Hepatocyte (in vitro differentiated cells): ENCODE measurements at regions not wholly inside any gene's neighbourhood (a gene's known extent, or its start where the extent isn't known, plus 50 kb on each side); places are given as distances from the start of the nearest gene placed in this dataset.

ENCODE experiments used
- DNase-seq: peaks from one replicate; pipeline ENCODE4 v3.0.0-alpha.2; 2016; ENCODE audit warnings: low spot score
- H2AFZ ChIP-seq: fragments of 200-600 bp; sonication (generic); 2 replicates; pipeline ENCODE4 v1.6.0; 2016; ENCODE audit warnings: antibody characterized with exemption, mild to moderate bottlenecking
- H3K27ac ChIP-seq: fragments of 200-600 bp; sonication (generic); 2 replicates; pipeline ENCODE4 v1.5.1; 2016; ENCODE audit warnings: mild to moderate bottlenecking
- H3K27me3 ChIP-seq: fragments of 200-600 bp; sonication (generic); 2 replicates; pipeline ENCODE4 v1.6.1; 2016
- H3K36me3 ChIP-seq: fragments of 200-600 bp; sonication (generic); replicated peaks from 2 replicates; pipeline ENCODE4 v1.5.1; 2016; ENCODE audit warnings: low read depth; ENCODE audit not compliant: insufficient read depth
- H3K4me1 ChIP-seq: fragments of 200-600 bp; sonication (generic); 2 replicates; pipeline ENCODE4 v1.5.1; 2016; ENCODE audit warnings: mild to moderate bottlenecking, moderate library complexity; ENCODE audit not compliant: insufficient read depth
- H3K4me2 ChIP-seq: fragments of 200-600 bp; sonication (generic); 2 replicates; pipeline ENCODE4 v1.6.0; 2016
- H3K4me3 ChIP-seq: fragments of 200-600 bp; sonication (generic); 2 replicates; pipeline ENCODE4 v1.5.1; 2016; ENCODE audit warnings: mild to moderate bottlenecking
- H3K79me2 ChIP-seq: fragments of 200-600 bp; sonication (generic); 2 replicates; pipeline ENCODE4 v1.6.0; 2017; ENCODE audit warnings: mild to moderate bottlenecking
- H3K9me2 ChIP-seq: fragments of 200-600 bp; sonication (generic); replicated peaks from 2 replicates; pipeline ENCODE4 v1.6.0; 2017; ENCODE audit warnings: mild to moderate bottlenecking; ENCODE audit not compliant: insufficient read depth
- H3K9me3 ChIP-seq: fragments of 200-600 bp; sonication (generic); 2 replicates; pipeline ENCODE4 v1.5.1; 2016; ENCODE audit warnings: low read depth, mild to moderate bottlenecking
- H4K20me1 ChIP-seq: fragments of 200-600 bp; sonication (generic); 2 replicates; pipeline ENCODE4 v1.6.0; 2016; ENCODE audit warnings: mild to moderate bottlenecking; ENCODE audit not compliant: insufficient read depth, poor library complexity, severe bottlenecking
- EZH2 ChIP-seq: fragments of 200-600 bp; sonication (generic); IDR thresholded peaks from 2 replicates; pipeline ENCODE4 v1.6.1; 2016; ENCODE audit warnings: antibody characterized with exemption, mild to moderate bottlenecking, borderline replicate concordance
- EZH2phosphoT487 ChIP-seq: fragments of 200-600 bp; sonication (generic); IDR thresholded peaks from one replicate; pipeline ENCODE4 v1.6.1; 2018; ENCODE audit warnings: antibody characterized with exemption, mild to moderate bottlenecking, low read depth, moderate library complexity; ENCODE audit not compliant: unreplicated experiment, severe bottlenecking
- WGBS: methylation state at CpG from one replicate; pipeline ENCODE4 v1.1.6; 2016; ENCODE audit warnings: low lambda C conversion rate; ENCODE audit errors: missing lambda C conversion rate; 5-methylcytosine and 5-hydroxymethylcytosine counted together
- TF ChIP-seq, protein P1 (sequence below): fragments of 200-600 bp; sonication (generic); IDR thresholded peaks from 2 replicates; pipeline ENCODE4 v1.5.1; 2016; ENCODE audit warnings: antibody characterized with exemption, mild to moderate bottlenecking; ENCODE audit not compliant: poor library complexity

DNA sequence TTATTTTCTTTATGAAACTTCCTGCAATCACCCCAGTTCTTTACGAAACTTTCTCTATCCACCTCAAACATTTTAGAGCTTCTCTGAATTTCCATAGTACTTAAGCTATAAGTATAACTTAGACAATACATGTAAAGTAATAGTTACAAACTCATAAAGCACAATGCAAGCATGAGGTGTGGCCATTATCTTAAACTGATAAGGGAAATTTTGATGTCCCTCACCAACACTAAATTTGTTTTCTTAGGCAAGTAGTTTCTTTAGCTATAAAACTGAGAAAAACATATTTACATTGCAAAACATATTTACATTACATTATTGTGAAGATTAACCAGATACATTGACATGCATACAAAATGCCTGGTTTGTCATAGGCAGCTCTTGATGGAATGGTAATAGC is 146.4 kb upstream of the ATP1B1 start:
- peak overlapping the region; percentile 18 for H3K27ac ChIP-seq
- DNase-seq = no peak
- H2AFZ ChIP-seq = no peak overlapping the region
- 85% methylated on average over 1 of the region's 1 CpG for WGBS
- no peaks in the 10 kb centered on the region for H3K79me2 ChIP-seq
- no peak overlapping the region for H3K4me3 ChIP-seq
- no peaks in the 10 kb centered on the region for H3K27me3 ChIP-seq
- no peak overlapping the region for H3K4me2 ChIP-seq
- TF ChIP-seq EZH2phosphoT487 (no peak), EZH2 (no peak)
- TF ChIP-seq, protein P1, sequence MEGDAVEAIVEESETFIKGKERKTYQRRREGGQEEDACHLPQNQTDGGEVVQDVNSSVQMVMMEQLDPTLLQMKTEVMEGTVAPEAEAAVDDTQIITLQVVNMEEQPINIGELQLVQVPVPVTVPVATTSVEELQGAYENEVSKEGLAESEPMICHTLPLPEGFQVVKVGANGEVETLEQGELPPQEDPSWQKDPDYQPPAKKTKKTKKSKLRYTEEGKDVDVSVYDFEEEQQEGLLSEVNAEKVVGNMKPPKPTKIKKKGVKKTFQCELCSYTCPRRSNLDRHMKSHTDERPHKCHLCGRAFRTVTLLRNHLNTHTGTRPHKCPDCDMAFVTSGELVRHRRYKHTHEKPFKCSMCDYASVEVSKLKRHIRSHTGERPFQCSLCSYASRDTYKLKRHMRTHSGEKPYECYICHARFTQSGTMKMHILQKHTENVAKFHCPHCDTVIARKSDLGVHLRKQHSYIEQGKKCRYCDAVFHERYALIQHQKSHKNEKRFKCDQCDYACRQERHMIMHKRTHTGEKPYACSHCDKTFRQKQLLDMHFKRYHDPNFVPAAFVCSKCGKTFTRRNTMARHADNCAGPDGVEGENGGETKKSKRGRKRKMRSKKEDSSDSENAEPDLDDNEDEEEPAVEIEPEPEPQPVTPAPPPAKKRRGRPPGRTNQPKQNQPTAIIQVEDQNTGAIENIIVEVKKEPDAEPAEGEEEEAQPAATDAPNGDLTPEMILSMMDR = no peak
- no peaks in the 10 kb centered on the region for H3K9me2 ChIP-seq
- no peaks in the 10 kb centered on the region for H3K36me3 ChIP-seq
- peaks cover 15% of the 10 kb centered on the region for H3K4me1 ChIP-seq
- no peaks in the 10 kb centered on the region for H4K20me1 ChIP-seq
- no peaks in the 10 kb centered on the region for H3K9me3 ChIP-seq

- H4K20me1 ChIP-seq = no peaks in the 10 kb centered on the region
- no peak for DNase-seq
- no peak overlapping the region for H3K4me3 ChIP-seq
- no peaks in the 10 kb centered on the region for H3K36me3 ChIP-seq
- no peak for TF ChIP-seq EZH2phosphoT487
- no peak for TF ChIP-seq EZH2
- TF ChIP-seq, protein P1 = no peak
- H3K79me2 ChIP-seq = no peaks in the 10 kb centered on the region
- no peaks in the 10 kb centered on the region for H3K9me3 ChIP-seq
- H3K4me2 ChIP-seq = no peak overlapping the region
- no peaks in the 10 kb centered on the region for H3K9me2 ChIP-seq
- H3K4me1 ChIP-seq = peaks cover 15% of the 10 kb centered on the region
- peak overlapping the region; percentile 18 for H3K27ac ChIP-seq
- H3K27me3 ChIP-seq = no peaks in the 10 kb centered on the region
- no peak overlapping the region for H2AFZ ChIP-seq
- 67% methylated on average over 1 of the region's 1 CpG for WGBS
Measured at GRCh38 chr1:168960595-168960994, 145.9 kb upstream of the ATP1B1 start.

- H3K27ac ChIP-seq = no peak overlapping the region
- no peaks in the 10 kb centered on the region for H3K36me3 ChIP-seq
- H3K27me3 ChIP-seq = no peaks in the 10 kb centered on the region
- H2AFZ ChIP-seq = no peak overlapping the region
- no peaks in the 10 kb centered on the region for H3K9me2 ChIP-seq
- TF ChIP-seq, protein P1 = no peak
- TF ChIP-seq EZH2 = no peak
- no peak for TF ChIP-seq EZH2phosphoT487
- no peaks in the 10 kb centered on the region for H3K79me2 ChIP-seq
- H3K4me2 ChIP-seq = no peak overlapping the region
- H3K4me3 ChIP-seq = no peak overlapping the region
- no peaks in the 10 kb centered on the region for H4K20me1 ChIP-seq
- 91% methylated on average over 2 of the region's 2 CpGs for WGBS
- no peaks in the 10 kb centered on the region for H3K9me3 ChIP-seq
- peaks cover 13% of the 10 kb centered on the region for H3K4me1 ChIP-seq
- no peak for DNase-seq
Measured at GRCh38 chr1:168963601-168964000, 142.9 kb upstream of the ATP1B1 start.

DNA sequence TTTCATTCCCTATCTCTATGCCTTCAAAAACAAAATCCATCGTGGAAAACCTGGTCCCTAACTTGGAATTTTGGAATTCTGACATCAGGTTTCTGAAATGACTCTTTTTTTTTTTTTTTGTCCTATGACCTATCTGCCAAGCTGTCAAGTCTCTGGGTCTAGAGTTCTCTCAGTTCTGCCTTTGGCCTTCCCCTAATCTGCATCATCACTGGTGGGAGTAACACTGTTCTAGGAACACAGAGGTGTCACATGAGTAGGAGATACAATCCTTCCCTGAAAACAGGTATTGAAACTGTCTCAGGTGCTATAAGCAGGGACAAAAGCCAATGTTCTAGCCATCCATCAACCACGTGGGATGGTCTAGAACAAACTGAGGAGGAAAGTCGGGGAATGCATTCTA is 142.0 kb upstream of the ATP1B1 start:
- no peak overlapping the region for H3K27ac ChIP-seq
- H3K4me3 ChIP-seq = no peak overlapping the region
- H3K79me2 ChIP-seq = no peaks in the 10 kb centered on the region
- no peaks in the 10 kb centered on the region for H3K9me2 ChIP-seq
- no peaks in the 10 kb centered on the region for H3K27me3 ChIP-seq
- DNase-seq = no peak
- no peaks in the 10 kb centered on the region for H4K20me1 ChIP-seq
- H3K9me3 ChIP-seq = no peaks in the 10 kb centered on the region
- WGBS = 94% methylated on average over 3 of the region's 3 CpGs
- no peaks in the 10 kb centered on the region for H3K36me3 ChIP-seq
- H3K4me2 ChIP-seq = no peak overlapping the region
- no peak overlapping the region for H2AFZ ChIP-seq
- TF ChIP-seq, protein P1 = no peak
- peaks cover 8% of the 10 kb centered on the region for H3K4me1 ChIP-seq
